GM23248 (cell line): ENCODE measurements at regions not wholly inside any gene's neighbourhood (a gene's known extent, or its start where the extent isn't known, plus 50 kb on each side); places are given as distances from the start of the nearest gene placed in this dataset.

ENCODE experiments used
- DNase-seq: peaks from one replicate; pipeline ENCODE4 v3.0.0-alpha.2; 2015
- H2AFZ ChIP-seq: fragments of 200-600 bp; sonication (generic); 2 replicates; pipeline ENCODE4 v1.6.1; 2016; ENCODE audit warnings: antibody characterized with exemption
- H3F3A ChIP-seq: fragments of 200-600 bp; sonication (generic); 2 replicates; pipeline ENCODE4 v1.6.1; 2016; ENCODE audit warnings: mild to moderate bottlenecking, antibody characterized with exemption, mixed run types; ENCODE audit not compliant: insufficient read depth
- H3K27ac ChIP-seq: fragments of 200-600 bp; sonication (generic); 2 replicates; pipeline ENCODE4 v1.5.1; 2016; ENCODE audit warnings: mild to moderate bottlenecking
- H3K27me3 ChIP-seq: fragments of 200-600 bp; sonication (generic); replicated peaks from 2 replicates; pipeline ENCODE4 v1.6.1; 2016; ENCODE audit warnings: mild to moderate bottlenecking; ENCODE audit not compliant: insufficient read depth
- H3K36me3 ChIP-seq: fragments of 200-600 bp; sonication (generic); 2 replicates; pipeline ENCODE4 v1.6.1; 2016; ENCODE audit warnings: low read depth, mild to moderate bottlenecking
- H3K4me1 ChIP-seq: fragments of 200-600 bp; sonication (generic); 2 replicates; pipeline ENCODE4 v1.6.1; 2016; ENCODE audit warnings: mild to moderate bottlenecking; ENCODE audit not compliant: insufficient read depth
- H3K4me2 ChIP-seq: fragments of 200-600 bp; sonication (generic); one replicate; pipeline ENCODE4 v1.6.1; 2016; ENCODE audit warnings: mild to moderate bottlenecking; ENCODE audit not compliant: unreplicated experiment
- H3K4me3 ChIP-seq: fragments of 200-600 bp; sonication (generic); 2 replicates; pipeline ENCODE4 v1.5.1; 2016; ENCODE audit warnings: mild to moderate bottlenecking
- H3K79me2 ChIP-seq: fragments of 200-600 bp; sonication (generic); 2 replicates; pipeline ENCODE4 v1.6.1; 2016; ENCODE audit warnings: mild to moderate bottlenecking; ENCODE audit not compliant: insufficient read depth
- H3K9ac ChIP-seq: fragments of 200-600 bp; sonication (generic); 2 replicates; pipeline ENCODE4 v1.6.1; 2016; ENCODE audit warnings: mild to moderate bottlenecking
- H3K9me2 ChIP-seq: fragments of 200-600 bp; sonication (generic); 2 replicates; pipeline ENCODE4 v1.6.1; 2016; ENCODE audit warnings: mixed run types, mild to moderate bottlenecking, moderate library complexity; ENCODE audit not compliant: insufficient read depth
- H3K9me3 ChIP-seq: fragments of 200-600 bp; sonication (generic); one replicate; pipeline ENCODE4 v1.6.1; 2017; ENCODE audit warnings: low read depth
- H4K20me1 ChIP-seq: fragments of 200-600 bp; sonication (generic); 2 replicates; pipeline ENCODE4 v1.6.0; 2016; ENCODE audit not compliant: insufficient read depth
- EZH2 ChIP-seq: fragments of 200-600 bp; sonication (generic); IDR thresholded peaks from 2 replicates; pipeline ENCODE4 v1.6.1; 2018; ENCODE audit warnings: antibody characterized with exemption, mild to moderate bottlenecking; ENCODE audit not compliant: insufficient read depth, poor library complexity, severe bottlenecking
- EZH2phosphoT487 ChIP-seq: fragments of 200-600 bp; sonication (generic); IDR thresholded peaks from 2 replicates; pipeline ENCODE4 v1.6.1; 2018; ENCODE audit warnings: antibody characterized with exemption, moderate library complexity, mild to moderate bottlenecking, low read depth; ENCODE audit not compliant: insufficient read depth
- WGBS, 2 experiments: methylation state at CpG; one replicate each; pipeline ENCODE4 v1.1.6; 2015 to 2017; ENCODE audit warnings: low lambda C conversion rate in 2 of 2, low coverage in 1 of 2; ENCODE audit errors: missing lambda C conversion rate in 2 of 2; 5-methylcytosine and 5-hydroxymethylcytosine counted together
- in situ Hi-C: fragments of 300-500 bp; cut with MboI; formaldehyde crosslinking; loops from 2 replicates; pipeline ENCODE4 v1.15.0; 2020

- no peak for TF ChIP-seq EZH2
- no peak for TF ChIP-seq EZH2phosphoT487
- Histone ChIP-seq H3K27me3 (no peaks in the 10 kb centered on the region), H3K4me2 (no peak overlapping the region), H3K9ac (no peak overlapping the region), H3K9me2 (no peaks in the 10 kb centered on the region), H3K36me3 (no peaks in the 10 kb centered on the region), H4K20me1 (no peaks in the 10 kb centered on the region), H3K27ac (no peak overlapping the region), H3K4me1 (peaks cover 12% of the 10 kb centered on the region), H2AFZ (no peak overlapping the region), H3K9me3 (no peaks in the 10 kb centered on the region), H3F3A (peaks cover 7% of the 10 kb centered on the region; the same call in 1 of the 2 replicates), H3K79me2 (no peaks in the 10 kb centered on the region), H3K4me3 (no peak overlapping the region)
- in situ Hi-C loops = no loop called here
- WGBS, 2 experiments = 67% methylated on average over 3 of the region's 3 CpGs
- no peak for DNase-seq
Measured at GRCh38 chr6:74549746-74550145, 656.1 kb downstream of the COL12A1 start.

GRCh38 chr6:74534465-74535211 lies 671.2 kb downstream of the COL12A1 start:
- H3K9me3 ChIP-seq = no peaks in the 10 kb centered on the region
- H3K9ac ChIP-seq = no peak overlapping the region
- WGBS, 2 experiments = 35 to 37% methylated on average over 2 of the region's 2 CpGs
- peak; percentile 55 for DNase-seq
- peaks cover 20% of the 10 kb centered on the region for H3K4me1 ChIP-seq
- H3K4me2 ChIP-seq = peak overlapping the region; percentile 11
- no peaks in the 10 kb centered on the region for H4K20me1 ChIP-seq
- peak overlapping the region; percentile 4; the same call in 1 of the 2 replicates for H2AFZ ChIP-seq
- H3F3A ChIP-seq = peaks cover 12% of the 10 kb centered on the region; the same call in 1 of the 2 replicates
- TF ChIP-seq EZH2phosphoT487 (no peak), EZH2 (no peak)
- no peaks in the 10 kb centered on the region for H3K36me3 ChIP-seq
- no peak overlapping the region for H3K4me3 ChIP-seq
- no peaks in the 10 kb centered on the region for H3K79me2 ChIP-seq
- no peaks in the 10 kb centered on the region for H3K27me3 ChIP-seq
- H3K9me2 ChIP-seq = no peaks in the 10 kb centered on the region
- peak overlapping the region; percentile 49 for H3K27ac ChIP-seq
- in situ Hi-C loops = no loop called here

- Histone ChIP-seq H3K27ac (no peak overlapping the region), H3K36me3 (no peaks in the 10 kb centered on the region), H3K4me3 (no peak overlapping the region), H3K27me3 (no peaks in the 10 kb centered on the region), H3K9me2 (no peaks in the 10 kb centered on the region), H3K4me2 (peak overlapping the region; percentile 6), H3F3A (no peaks in the 10 kb centered on the region), H2AFZ (no peak overlapping the region), H4K20me1 (no peaks in the 10 kb centered on the region), H3K79me2 (no peaks in the 10 kb centered on the region), H3K4me1 (peaks cover 7% of the 10 kb centered on the region; the same call in 1 of the 2 replicates), H3K9ac (no peak overlapping the region), H3K9me3 (no peaks in the 10 kb centered on the region)
- TF ChIP-seq EZH2phosphoT487 (no peak), EZH2 (no peak)
- in situ Hi-C loops = no loop called here
- DNase-seq = peak; percentile 86
- WGBS, 2 experiments = 76 to 92% methylated on average over 1 of the region's 1 CpG
Measured at GRCh38 chr6:74519163-74519562, 686.7 kb downstream of the COL12A1 start.

- Histone ChIP-seq H3K79me2 (no peaks in the 10 kb centered on the region), H2AFZ (no peak overlapping the region), H3K4me3 (no peak overlapping the region), H4K20me1 (no peaks in the 10 kb centered on the region), H3K36me3 (no peaks in the 10 kb centered on the region), H3K9me3 (no peaks in the 10 kb centered on the region), H3K4me1 (peaks cover 7% of the 10 kb centered on the region; the same call in 1 of the 2 replicates), H3K9ac (no peak overlapping the region), H3K9me2 (no peaks in the 10 kb centered on the region), H3K27ac (no peak overlapping the region), H3K4me2 (no peak overlapping the region), H3K27me3 (no peaks in the 10 kb centered on the region), H3F3A (no peaks in the 10 kb centered on the region)
- DNase-seq = no peak
- TF ChIP-seq EZH2phosphoT487 = no peak
- no peak for TF ChIP-seq EZH2
- in situ Hi-C loops = no loop called here
- 88 to 91% methylated on average over 1 of the region's 1 CpG for WGBS, 2 experiments
Measured at GRCh38 chr6:74518035-74518434, 687.8 kb downstream of the COL12A1 start.
